GM19455 (cell line): ENCODE measurements at regions not wholly inside any gene's neighbourhood (a gene's known extent, or its start where the extent isn't known, plus 50 kb on each side); places are given as distances from the start of the nearest gene placed in this dataset.

Source experiments
- ATAC-seq: cut with Tn5 transposase; IDR thresholded peaks from one replicate; pipeline ENCODE4 v1.9.1; 2021; ENCODE audit not compliant: unreplicated experiment

- ATAC-seq, result no peak
Observed at GRCh38 chr4:24303926-24304325, 280.4 kb downstream of the DHX15 start.

- no peak for ATAC-seq
Observed at GRCh38 chr4:24298911-24299310, 285.4 kb downstream of the DHX15 start.

GRCh38 chr4:24287096-24287495, 297.3 kb downstream of the DHX15 start:
- ATAC-seq, result no peak

- ATAC-seq, result no peak
Observed at GRCh38 chr4:24285759-24286158, 298.6 kb downstream of the DHX15 start.

- no peak for ATAC-seq
Observed at GRCh38 chr4:24282446-24282845, 301.9 kb downstream of the DHX15 start.

GRCh38 chr4:24279911-24280375, 304.4 kb downstream of the DHX15 start:
- ATAC-seq, result no peak

- no peak for ATAC-seq
Observed at GRCh38 chr4:24279469-24279868, 304.9 kb downstream of the DHX15 start.

- no peak for ATAC-seq
Observed at GRCh38 chr4:24278693-24279092, 305.7 kb downstream of the DHX15 start.

- ATAC-seq, result no peak
Observed at GRCh38 chr4:24274381-24274941, 309.9 kb downstream of the DHX15 start.

GRCh38 chr4:24273136-24273535, 311.2 kb downstream of the DHX15 start:
- ATAC-seq, result no peak

GRCh38 chr4:24266951-24267722, 317.2 kb downstream of the DHX15 start:
- ATAC-seq, result no peak

- ATAC-seq, result no peak
Observed at GRCh38 chr4:24265989-24266388, 318.4 kb downstream of the DHX15 start.

GRCh38 chr4:24262616-24263015, 321.7 kb downstream of the DHX15 start:
- ATAC-seq, result no peak

GRCh38 chr4:24262084-24262483, 322.3 kb downstream of the DHX15 start:
- no peak for ATAC-seq

- no peak for ATAC-seq
Observed at GRCh38 chr4:24260923-24261564, 323.3 kb downstream of the DHX15 start.

GRCh38 chr4:24260133-24260715, 324.1 kb downstream of the DHX15 start:
- ATAC-seq, result no peak

GRCh38 chr4:24256547-24256946, 327.8 kb downstream of the DHX15 start:
- ATAC-seq, result no peak

- ATAC-seq, result no peak
Observed at GRCh38 chr4:24256066-24256465, 328.3 kb downstream of the DHX15 start.

- ATAC-seq, result no peak
Observed at GRCh38 chr4:24252121-24252520, 332.2 kb downstream of the DHX15 start.

GRCh38 chr4:24251589-24251988, 332.8 kb downstream of the DHX15 start:
- no peak for ATAC-seq

GRCh38 chr4:24249972-24250371, 334.4 kb downstream of the DHX15 start:
- no peak for ATAC-seq
